Suprapubic skin (tissue), 4 donors: ENCODE measurements at regions not wholly inside any gene's neighbourhood (a gene's known extent, or its start where the extent isn't known, plus 50 kb on each side); places are given as distances from the start of the nearest gene placed in this dataset.

Source experiments
- DNase-seq, 2 donors: peaks; one replicate each; pipeline ENCODE4 v3.0.0-alpha.2; 2019; ENCODE audit warnings: low spot score in 2 of 2
- H3K27ac ChIP-seq: fragments of 200-600 bp; sonication (generic); one replicate; pipeline ENCODE4 v1.5.1; 2019
- H3K27me3 ChIP-seq: fragments of 200-600 bp; sonication (generic); one replicate; pipeline ENCODE4 v1.5.1; 2019
- H3K36me3 ChIP-seq: fragments of 200-600 bp; sonication (generic); one replicate; pipeline ENCODE4 v1.5.1; 2019
- H3K4me1 ChIP-seq: fragments of 200-600 bp; sonication (generic); one replicate; pipeline ENCODE4 v1.5.1; 2019
- H3K4me3 ChIP-seq: fragments of 200-600 bp; sonication (generic); one replicate; pipeline ENCODE4 v1.5.1; 2019; ENCODE audit warnings: mild to moderate bottlenecking
- H3K9me3 ChIP-seq: fragments of 200-600 bp; sonication (generic); one replicate; pipeline ENCODE4 v1.5.1; 2019
- CTCF ChIP-seq, 2 donors: fragments of 200-600 bp in 1 of 2; fragments of 450-650 bp in 1 of 2; sonication (generic) in 1 of 2; IDR thresholded peaks; one replicate each; pipeline ENCODE4 v1.5.1; 2016 to 2019; ENCODE audit warnings: antibody characterized with exemption in 2 of 2, mild to moderate bottlenecking in 1 of 2, moderate library complexity in 1 of 2
- EP300 ChIP-seq: sonication (generic); formaldehyde crosslinking; IDR thresholded peaks from one replicate; pipeline ENCODE4 v1.6.1; 2017; ENCODE audit warnings: antibody characterized with exemption
- POLR2A ChIP-seq, 2 donors: fragments of 450-650 bp; IDR thresholded peaks; one replicate each; pipeline ENCODE4 v1.6.1; 2017; ENCODE audit warnings: antibody characterized with exemption in 2 of 2, mild to moderate bottlenecking in 2 of 2, moderate library complexity in 2 of 2
- POLR2AphosphoS5 ChIP-seq, 3 donors: sonication (generic); formaldehyde crosslinking; IDR thresholded peaks; one replicate each; pipeline ENCODE4 v1.6.1; 2017; ENCODE audit warnings: antibody characterized with exemption in 3 of 3
- WGBS: methylation state at CpG from one replicate; pipeline ENCODE4 v1.1.5; 2018; 5-methylcytosine and 5-hydroxymethylcytosine counted together

GRCh38 chr20:12331236-12331635 is 413.5 kb downstream of the BTBD3 start:
- WGBS, result 92% methylated on average over 1 of the region's 1 CpG
- H3K9me3 ChIP-seq, result no peaks in the 10 kb centered on the region
- no peaks in the 10 kb centered on the region for H3K36me3 ChIP-seq
- H3K4me3 ChIP-seq, result no peak overlapping the region
- no peak for TF ChIP-seq POLR2AphosphoS5 (IDR thresholded peaks at IDR 0.05)
- TF ChIP-seq EP300, result no peak
- TF ChIP-seq CTCF (IDR thresholded peaks at IDR 0.05), result no peak
- TF ChIP-seq POLR2A (IDR thresholded peaks at IDR 0.05), result no peak
- no peak overlapping the region for H3K27ac ChIP-seq
- H3K27me3 ChIP-seq, result no peaks in the 10 kb centered on the region
- DNase-seq, result no peak
- no peaks in the 10 kb centered on the region for H3K4me1 ChIP-seq

GRCh38 chr20:12337601-12338000 is 419.9 kb downstream of the BTBD3 start:
- no peak for TF ChIP-seq POLR2A (IDR thresholded peaks at IDR 0.05)
- no peak for TF ChIP-seq EP300
- no peak for TF ChIP-seq CTCF (IDR thresholded peaks at IDR 0.05)
- TF ChIP-seq POLR2AphosphoS5 (IDR thresholded peaks at IDR 0.05), result no peak
- H3K9me3 ChIP-seq, result no peaks in the 10 kb centered on the region
- no peaks in the 10 kb centered on the region for H3K36me3 ChIP-seq
- WGBS, result 92% methylated on average over 3 of the region's 3 CpGs
- no peak overlapping the region for H3K27ac ChIP-seq
- DNase-seq, result no peak
- H3K4me1 ChIP-seq, result no peaks in the 10 kb centered on the region
- H3K4me3 ChIP-seq, result no peak overlapping the region
- no peaks in the 10 kb centered on the region for H3K27me3 ChIP-seq

- WGBS, result 87% methylated on average over 2 of the region's 2 CpGs
- H3K9me3 ChIP-seq, result no peaks in the 10 kb centered on the region
- no peaks in the 10 kb centered on the region for H3K36me3 ChIP-seq
- H3K27me3 ChIP-seq, result no peaks in the 10 kb centered on the region
- H3K4me1 ChIP-seq, result no peaks in the 10 kb centered on the region
- H3K4me3 ChIP-seq, result no peak overlapping the region
- TF ChIP-seq POLR2AphosphoS5 (IDR thresholded peaks at IDR 0.05) (no peak), POLR2A (IDR thresholded peaks at IDR 0.05) (no peak), EP300 (no peak), CTCF (IDR thresholded peaks at IDR 0.05) (no peak)
- H3K27ac ChIP-seq, result no peak overlapping the region
- DNase-seq, result no peak
Measured at GRCh38 chr20:12345978-12346377, 428.3 kb downstream of the BTBD3 start.

GRCh38 chr20:12353842-12354241 is 436.1 kb downstream of the BTBD3 start:
- no peaks in the 10 kb centered on the region for H3K27me3 ChIP-seq
- H3K36me3 ChIP-seq, result no peaks in the 10 kb centered on the region
- no peak overlapping the region for H3K4me3 ChIP-seq
- TF ChIP-seq POLR2A (IDR thresholded peaks at IDR 0.05) (no peak), CTCF (IDR thresholded peaks at IDR 0.05) (no peak), POLR2AphosphoS5 (IDR thresholded peaks at IDR 0.05) (no peak), EP300 (no peak)
- H3K27ac ChIP-seq, result no peak overlapping the region
- DNase-seq, result no peak
- whole genome bisulfite sequencing, result 60% methylated on average over 2 of the region's 2 CpGs
- no peaks in the 10 kb centered on the region for H3K9me3 ChIP-seq
- H3K4me1 ChIP-seq, result no peaks in the 10 kb centered on the region

- Histone ChIP-seq H3K27ac (no peak overlapping the region), H3K9me3 (no peaks in the 10 kb centered on the region), H3K4me1 (no peaks in the 10 kb centered on the region), H3K36me3 (no peaks in the 10 kb centered on the region), H3K4me3 (no peak overlapping the region), H3K27me3 (no peaks in the 10 kb centered on the region)
- DNase-seq, result no peak
- 65% methylated on average over 1 of the region's 1 CpG for WGBS
- TF ChIP-seq POLR2AphosphoS5 (IDR thresholded peaks at IDR 0.05), result no peak
- no peak for TF ChIP-seq CTCF (IDR thresholded peaks at IDR 0.05)
- TF ChIP-seq EP300, result no peak
- no peak for TF ChIP-seq POLR2A (IDR thresholded peaks at IDR 0.05)
Measured at GRCh38 chr20:12354725-12355124, 437.0 kb downstream of the BTBD3 start.
